ENCODE measurements at regions not wholly inside any gene's neighbourhood (a gene's known extent, or its start where the extent isn't known, plus 50 kb on each side); places are given as distances from the start of the nearest gene placed in this dataset.
"Not testable (repeated sequence)": the region's sequence is repeated elsewhere in the genome, so short reads cannot be mapped to it uniquely, and the experiment has no call there.

- DNase-seq = no peak
Measured at GRCh38 chr9:89674667-89675057, 69.8 kb downstream of the GADD45G start.

DNA sequence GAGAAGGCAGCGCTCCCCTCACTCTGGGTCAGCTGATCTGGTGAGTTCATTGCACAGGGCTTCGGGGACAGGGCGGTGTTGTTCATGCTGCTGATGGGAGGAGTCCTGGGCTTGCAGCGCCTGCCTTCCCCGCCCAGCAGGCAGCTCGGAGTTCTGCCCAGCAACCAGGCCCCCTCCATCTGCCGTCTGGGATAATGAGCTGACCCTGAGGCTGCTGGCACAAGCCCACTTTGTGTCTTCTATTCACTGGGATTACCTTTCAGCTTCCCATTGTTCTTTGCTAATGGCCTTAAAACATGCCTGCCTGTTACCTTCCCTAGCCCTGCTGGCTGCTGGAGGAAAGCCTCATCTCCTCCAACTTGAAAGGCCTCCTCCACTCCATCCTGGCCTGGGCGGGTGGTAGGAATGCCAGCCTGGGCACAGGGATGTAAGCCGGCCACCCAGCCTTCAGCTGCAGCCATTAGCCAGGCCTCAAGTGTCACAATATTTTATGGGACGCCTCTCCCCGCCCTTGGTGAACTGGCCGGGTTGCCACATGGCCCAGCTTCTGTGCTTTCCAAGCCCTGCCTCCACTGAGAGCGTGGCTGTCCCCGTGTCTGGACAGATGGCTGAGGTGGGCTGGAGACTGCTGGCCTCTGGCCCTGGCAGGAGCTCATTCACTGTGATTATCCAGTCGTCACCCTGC is 70.4 kb downstream of the GADD45G start:
- peak; percentile 61 to 97 (median 90) for DNase-seq

DNA sequence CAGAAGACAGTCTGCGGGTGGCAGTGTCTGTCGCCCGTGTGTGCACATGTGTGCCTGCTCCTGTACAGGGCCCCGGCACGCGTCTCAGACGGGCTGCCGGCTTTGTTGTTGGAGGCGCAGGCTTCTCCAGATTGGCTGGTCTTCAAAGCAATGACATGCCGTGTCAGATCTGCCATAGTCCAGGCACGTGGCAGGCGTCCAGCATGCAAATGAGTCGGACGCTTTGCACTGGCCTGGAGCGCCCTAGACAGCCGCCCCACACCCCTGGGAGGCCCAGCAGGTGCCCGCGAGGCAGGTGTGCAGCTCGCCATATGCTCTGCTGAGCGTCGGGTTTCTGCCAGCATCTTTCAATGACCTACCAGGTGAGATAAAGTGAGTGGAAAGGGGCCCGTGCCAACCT is 71.5 kb downstream of the GADD45G start:
- DNase-seq = peak; percentile 80 to 99 (median 94)

GRCh38 chr9:89677702-89678395 is 73.0 kb downstream of the GADD45G start:
- peak; percentile 59 to 97 (median 91) for DNase-seq

DNA sequence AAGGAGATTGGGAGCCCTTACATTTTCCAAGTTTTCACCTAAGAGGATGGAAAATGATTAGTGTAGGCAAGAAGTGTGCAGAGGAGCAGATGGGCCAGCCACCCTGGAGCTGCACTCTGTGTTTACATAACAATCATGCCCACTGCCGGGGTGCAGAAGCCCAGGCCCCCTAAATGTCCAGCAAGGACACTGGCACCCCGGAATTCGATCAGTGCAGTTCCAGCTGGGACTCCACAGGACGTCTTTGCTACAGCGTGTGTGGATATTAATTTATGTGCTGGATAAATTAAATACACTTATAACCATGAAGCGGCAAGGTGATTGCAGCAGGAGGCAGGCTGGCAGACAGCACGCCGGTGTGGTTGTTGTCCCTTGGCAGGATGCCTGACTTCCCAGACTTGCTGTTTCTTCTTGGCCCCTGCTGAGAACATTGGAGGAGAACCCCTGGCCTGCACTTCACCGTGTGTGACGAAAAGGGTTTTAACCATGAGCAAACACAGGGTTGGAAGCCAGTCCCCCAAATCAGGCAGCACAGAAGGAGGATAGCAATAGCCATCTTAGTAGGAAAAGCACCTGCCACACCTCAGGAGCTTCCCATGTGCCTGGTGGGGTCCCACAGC is 73.7 kb downstream of the GADD45G start:
- peak; percentile 47 to 95 (median 89) for DNase-seq

DNA sequence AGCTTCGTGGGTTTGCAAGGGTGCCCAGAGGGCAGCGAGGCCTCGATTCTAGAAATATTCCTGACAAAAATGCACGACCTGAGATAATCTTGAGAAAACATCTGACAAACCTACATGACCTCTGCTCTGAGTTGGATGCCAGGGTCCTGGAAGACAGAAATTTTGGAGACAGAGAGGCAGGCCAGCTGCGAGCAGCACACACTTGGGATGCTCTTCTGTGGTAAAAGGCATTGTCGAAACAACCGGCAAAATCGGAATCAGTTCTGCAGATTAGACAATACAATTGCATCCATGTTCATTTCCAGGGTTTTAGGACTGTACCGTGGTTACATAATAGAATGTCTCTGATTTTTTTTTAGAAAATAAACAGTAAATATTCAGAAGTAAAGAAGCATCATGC is 74.2 kb downstream of the GADD45G start:
- DNase-seq = no peak

- no peak for DNase-seq
Measured at GRCh38 chr9:89679581-89679980, 74.8 kb downstream of the GADD45G start.

- no peak for DNase-seq
Measured at GRCh38 chr9:89680547-89681467, 76.0 kb downstream of the GADD45G start.

- DNase-seq = not testable (repeated sequence)
Measured at GRCh38 chr9:89681468-89681859, 76.7 kb downstream of the GADD45G start.

GRCh38 chr9:89683626-89684025 is 78.8 kb downstream of the GADD45G start:
- no peak for DNase-seq

GRCh38 chr9:89684218-89684617 is 79.4 kb downstream of the GADD45G start:
- DNase-seq = no peak

DNA sequence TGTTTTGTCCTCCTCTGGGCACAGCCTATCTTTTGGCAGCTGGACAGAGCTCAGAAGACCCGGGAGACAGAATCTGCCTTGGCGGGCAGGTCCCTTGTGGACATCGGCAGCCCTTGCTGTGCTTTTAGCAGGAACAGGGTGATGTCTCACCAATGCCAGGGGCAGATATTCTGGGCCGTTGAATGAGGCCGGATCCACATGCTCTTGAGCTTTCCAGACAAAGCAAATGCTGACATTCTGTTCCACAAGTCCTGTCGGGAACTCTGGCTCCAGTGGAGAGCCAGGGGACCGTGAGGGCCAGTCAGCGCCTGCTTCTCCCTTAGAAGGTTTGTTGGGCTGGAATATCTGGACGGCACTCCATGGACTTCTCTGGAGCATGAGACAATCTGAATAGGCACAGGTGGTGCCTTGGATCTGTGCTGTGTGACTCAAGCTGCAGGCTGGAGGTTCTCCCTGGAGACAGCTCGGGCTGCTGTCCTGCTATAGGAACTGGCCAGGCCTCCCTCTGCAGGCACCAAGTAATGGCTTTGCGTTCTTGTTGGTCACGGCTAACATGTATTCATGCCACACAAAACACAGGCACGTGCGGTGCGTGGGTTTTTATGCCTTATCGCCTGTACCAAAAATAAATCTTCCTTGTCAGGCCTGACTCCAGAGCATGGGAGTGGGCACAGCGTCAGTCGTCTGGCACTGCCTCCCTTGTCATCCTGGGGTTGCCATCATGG is 80.3 kb downstream of the GADD45G start:
- DNase-seq = peak; percentile 7 to 52 (median 25)

- DNase-seq = peak in 1 of 3 experiments; percentile 49
Measured at GRCh38 chr9:89685698-89686097, 80.9 kb downstream of the GADD45G start.

GRCh38 chr9:89686126-89686525 is 81.3 kb downstream of the GADD45G start:
- DNase-seq = peak; percentile 73 to 99 (median 93)

DNA sequence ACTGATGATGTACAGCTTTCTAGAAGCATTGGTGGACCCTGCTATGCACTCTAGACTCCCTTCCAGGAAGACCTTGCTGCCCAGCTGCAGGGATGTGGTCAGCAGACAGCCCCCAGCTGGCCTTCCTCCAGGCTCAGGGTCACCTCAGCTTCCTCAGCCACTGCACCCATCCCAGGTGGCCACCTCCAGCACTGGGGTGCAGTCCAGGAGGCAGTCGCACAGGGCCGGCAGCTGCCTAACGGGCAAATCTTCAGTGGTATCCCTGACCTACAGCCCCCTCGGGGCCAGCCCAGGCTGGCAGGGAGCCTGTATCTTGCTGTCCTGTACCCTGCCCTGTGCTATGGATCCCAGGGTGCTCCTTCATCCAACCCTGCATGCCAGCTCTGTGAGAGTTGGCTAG is 81.8 kb downstream of the GADD45G start:
- no peak for DNase-seq

DNA sequence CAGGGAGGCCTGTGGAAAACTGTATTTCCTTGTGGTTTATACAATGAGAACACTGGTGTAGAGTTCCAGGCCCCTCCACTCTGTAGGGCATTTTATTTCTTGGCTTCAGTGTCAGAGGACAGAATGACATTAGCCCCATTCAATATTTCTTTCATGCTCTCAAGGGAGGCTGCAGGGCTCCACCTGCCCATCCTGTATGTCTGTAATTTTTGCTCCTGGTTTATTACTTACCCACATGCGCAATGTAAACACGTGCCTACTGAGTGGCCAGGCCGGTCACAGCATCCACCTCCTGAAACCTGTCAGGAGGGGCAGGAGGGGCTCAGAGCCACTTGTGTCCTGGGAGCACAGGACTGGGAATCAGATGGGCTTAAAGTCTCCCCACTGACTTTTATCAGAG is 82.4 kb downstream of the GADD45G start:
- DNase-seq = peak; percentile 63 to 92 (median 68)

- DNase-seq = no peak
Measured at GRCh38 chr9:89687848-89688247, 83.0 kb downstream of the GADD45G start.

DNA sequence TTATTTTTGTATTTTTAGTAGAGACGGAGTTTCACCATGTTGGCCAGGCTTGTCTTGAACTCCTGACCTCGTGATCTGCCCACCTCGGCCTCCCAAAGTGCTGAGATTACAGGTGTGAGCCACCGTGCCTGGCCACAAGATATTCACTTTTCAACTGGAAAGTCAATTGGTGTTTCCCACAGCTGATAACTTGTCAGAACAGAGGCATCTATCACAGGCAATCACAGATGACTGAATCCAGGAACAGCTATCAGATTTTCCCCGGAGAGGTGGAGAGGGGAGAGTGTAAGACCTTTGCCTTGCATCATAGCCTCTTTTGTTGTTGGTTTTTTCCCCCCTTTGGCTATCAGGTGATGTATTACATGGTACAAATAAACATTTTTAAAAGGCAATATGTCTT is 84.5 kb downstream of the GADD45G start:
- DNase-seq = not testable (repeated sequence)

GRCh38 chr9:89690334-89690912 is 85.6 kb downstream of the GADD45G start:
- peak in 2 of 3 experiments; percentile 17 to 48 for DNase-seq

GRCh38 chr9:89695441-89695891 is 90.7 kb downstream of the GADD45G start:
- no peak for DNase-seq

DNA sequence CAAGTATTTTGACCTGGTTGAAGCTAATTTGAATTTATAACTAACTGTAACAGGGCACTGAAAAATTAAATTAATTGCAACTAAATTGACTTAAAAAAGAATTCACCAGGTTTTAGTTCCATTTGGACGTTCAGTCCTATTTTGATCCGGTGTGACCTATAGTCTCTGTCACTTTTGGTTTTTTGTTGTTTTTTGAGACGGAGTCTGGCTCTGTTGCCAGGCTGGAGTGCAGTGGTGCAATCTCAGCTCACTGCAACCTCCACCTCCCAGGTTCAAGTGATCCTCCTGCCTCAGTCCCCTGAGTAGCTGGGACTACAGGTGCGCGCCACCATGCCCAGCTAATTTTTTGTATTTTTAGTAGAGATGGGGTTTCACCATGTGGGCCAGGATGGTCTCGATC is 91.2 kb downstream of the GADD45G start:
- DNase-seq = not testable (repeated sequence)

DNA sequence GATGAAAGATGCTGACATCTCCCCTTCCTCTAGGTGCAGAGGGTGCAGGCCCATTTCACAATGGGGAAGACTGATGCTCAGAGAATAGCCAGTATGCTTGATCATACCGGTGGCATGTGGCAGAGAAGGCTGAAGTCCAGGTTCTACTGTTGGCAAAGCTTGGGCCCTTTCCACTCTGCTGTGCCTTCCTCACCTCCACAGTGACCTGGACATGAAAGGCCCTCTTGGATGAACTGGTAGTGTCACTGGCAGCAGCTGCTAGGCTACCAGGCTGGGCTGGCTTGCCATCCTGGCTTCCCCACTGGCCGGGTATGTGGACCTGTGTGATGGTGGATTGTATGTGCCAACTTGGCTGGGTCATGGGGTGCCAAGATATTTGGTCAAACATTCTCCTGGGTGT is 92.0 kb downstream of the GADD45G start:
- no peak for DNase-seq

All from NCI-H1417 (cell line).